Transverse colon (tissue), 4 donors: ENCODE measurements at regions not wholly inside any gene's neighbourhood (a gene's known extent, or its start where the extent isn't known, plus 50 kb on each side); places are given as distances from the start of the nearest gene placed in this dataset.

Experiments
- DNase-seq: peaks from one replicate; pipeline ENCODE4 v3.0.0-alpha.2; 2019
- H3K27ac ChIP-seq, 4 donors: fragments of 200-600 bp; sonication (generic); 2 replicates each; pipeline ENCODE4 v1.5.1; 2016 to 2018; ENCODE audit warnings: inconsistent platforms in 4 of 4
- H3K27me3 ChIP-seq: fragments of 200-600 bp; sonication (generic); 2 replicates; pipeline ENCODE4 v1.5.1; 2017; ENCODE audit warnings: inconsistent platforms
- H3K36me3 ChIP-seq, 4 donors: fragments of 200-600 bp; sonication (generic); 2 replicates each; pipeline ENCODE4 v1.5.1; 2017 to 2019; ENCODE audit warnings: inconsistent platforms in 4 of 4
- H3K4me1 ChIP-seq, 4 donors: fragments of 200-600 bp; sonication (generic); 2 replicates each; pipeline ENCODE4 v1.5.1; 2017 to 2020; ENCODE audit warnings: inconsistent platforms in 4 of 4
- H3K4me3 ChIP-seq, 4 donors: fragments of 200-600 bp; sonication (generic); 1 replicate in 1 of 4; 2 replicates in 3 of 4; pipeline versions ENCODE4 v1.5.1 to v1.6.1; 2017 to 2019; ENCODE audit warnings: inconsistent platforms in 4 of 4
- H3K9me3 ChIP-seq, 2 donors: fragments of 200-600 bp; sonication (generic); 2 replicates each; pipeline ENCODE4 v1.5.1; 2017 to 2019; ENCODE audit warnings: inconsistent platforms in 2 of 2
- EP300 ChIP-seq: sonication (generic); formaldehyde crosslinking; IDR thresholded peaks from one replicate; pipeline ENCODE4 v1.6.1; 2017; ENCODE audit warnings: antibody characterized with exemption, low read depth
- POLR2A ChIP-seq: fragments of 450-650 bp; IDR thresholded peaks from one replicate; pipeline ENCODE4 v1.6.1; 2016; ENCODE audit warnings: antibody characterized with exemption, mild to moderate bottlenecking, moderate library complexity
- POLR2AphosphoS5 ChIP-seq, 3 donors: sonication (generic); formaldehyde crosslinking; IDR thresholded peaks; one replicate each; pipeline ENCODE4 v1.6.1; 2016; ENCODE audit warnings: antibody characterized with exemption in 3 of 3
- WGBS, 2 donors: methylation state at CpG; one replicate each; pipeline ENCODE4 v1.1.5; 2018; ENCODE audit warnings: low coverage in 1 of 2; 5-methylcytosine and 5-hydroxymethylcytosine counted together
- in situ Hi-C, 4 donors: fragments of 200-750 bp; cut with MboI; loops; one replicate each; pipeline versions ENCODE4 v1.15.0 to v1.15.1; 2017; ENCODE audit warnings: low sequenced_read_pairs in 3 of 4, low pct_ligation_motif_present in 1 of 4, low pct_unique_long_range_greater_than_20kb in 1 of 4
- intact Hi-C: fragments of 100-400 bp; cut with DNase I; formaldehyde crosslinking; loops from one replicate; pipeline ENCODE4 v1.15.1; 2023; ENCODE audit warnings: low total_unique reads
- TF ChIP-seq, protein P1 (sequence below), 5 experiments: fragments of 200-600 bp in 3 of 5; fragments of 450-650 bp in 2 of 5; sonication (generic) in 3 of 5; IDR thresholded peaks; 1 replicate in 2 of 5; 2 replicates in 3 of 5; pipeline ENCODE4 v1.5.1; 2016 to 2017; ENCODE audit warnings: antibody characterized with exemption in 5 of 5, inconsistent platforms in 3 of 5, mild to moderate bottlenecking in 2 of 5, moderate library complexity in 1 of 5

DNA sequence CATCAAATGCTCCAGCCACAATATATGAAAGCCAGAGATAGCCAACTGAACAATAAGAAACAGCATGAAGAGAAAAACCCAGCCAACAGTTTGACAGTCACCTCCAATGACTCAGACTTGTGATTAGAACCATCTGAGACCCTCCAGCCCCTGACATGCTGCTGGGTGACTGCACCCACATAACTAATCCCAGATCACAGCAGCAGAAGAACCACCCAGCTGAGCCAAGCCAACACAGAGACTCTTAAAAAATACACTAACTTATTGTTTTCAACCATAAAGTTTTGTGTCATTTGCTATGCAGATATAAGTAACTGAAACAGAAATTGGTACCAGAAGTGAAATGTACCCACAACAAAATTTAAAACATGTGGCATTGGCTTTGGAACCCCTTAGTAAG is 314.3 kb upstream of the DYNLRB2 start:
- Histone ChIP-seq H3K4me1 (no peaks in the 10 kb centered on the region), H3K27ac (no peak overlapping the region), H3K4me3 (no peak overlapping the region), H3K27me3 (no peaks in the 10 kb centered on the region), H3K36me3 (no peaks in the 10 kb centered on the region), H3K9me3 (peaks cover 7 to 9% of the 10 kb centered on the region in 2 donors)
- no peak for DNase-seq
- in situ Hi-C loops, result no loop called here
- TF ChIP-seq EP300 (no peak), POLR2A (no peak), POLR2AphosphoS5 (IDR thresholded peaks at IDR 0.05) (no peak)
- TF ChIP-seq, protein P1, sequence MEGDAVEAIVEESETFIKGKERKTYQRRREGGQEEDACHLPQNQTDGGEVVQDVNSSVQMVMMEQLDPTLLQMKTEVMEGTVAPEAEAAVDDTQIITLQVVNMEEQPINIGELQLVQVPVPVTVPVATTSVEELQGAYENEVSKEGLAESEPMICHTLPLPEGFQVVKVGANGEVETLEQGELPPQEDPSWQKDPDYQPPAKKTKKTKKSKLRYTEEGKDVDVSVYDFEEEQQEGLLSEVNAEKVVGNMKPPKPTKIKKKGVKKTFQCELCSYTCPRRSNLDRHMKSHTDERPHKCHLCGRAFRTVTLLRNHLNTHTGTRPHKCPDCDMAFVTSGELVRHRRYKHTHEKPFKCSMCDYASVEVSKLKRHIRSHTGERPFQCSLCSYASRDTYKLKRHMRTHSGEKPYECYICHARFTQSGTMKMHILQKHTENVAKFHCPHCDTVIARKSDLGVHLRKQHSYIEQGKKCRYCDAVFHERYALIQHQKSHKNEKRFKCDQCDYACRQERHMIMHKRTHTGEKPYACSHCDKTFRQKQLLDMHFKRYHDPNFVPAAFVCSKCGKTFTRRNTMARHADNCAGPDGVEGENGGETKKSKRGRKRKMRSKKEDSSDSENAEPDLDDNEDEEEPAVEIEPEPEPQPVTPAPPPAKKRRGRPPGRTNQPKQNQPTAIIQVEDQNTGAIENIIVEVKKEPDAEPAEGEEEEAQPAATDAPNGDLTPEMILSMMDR (IDR thresholded peaks at IDR 0.05), result no peak
- intact Hi-C loops, result no loop called here

DNA sequence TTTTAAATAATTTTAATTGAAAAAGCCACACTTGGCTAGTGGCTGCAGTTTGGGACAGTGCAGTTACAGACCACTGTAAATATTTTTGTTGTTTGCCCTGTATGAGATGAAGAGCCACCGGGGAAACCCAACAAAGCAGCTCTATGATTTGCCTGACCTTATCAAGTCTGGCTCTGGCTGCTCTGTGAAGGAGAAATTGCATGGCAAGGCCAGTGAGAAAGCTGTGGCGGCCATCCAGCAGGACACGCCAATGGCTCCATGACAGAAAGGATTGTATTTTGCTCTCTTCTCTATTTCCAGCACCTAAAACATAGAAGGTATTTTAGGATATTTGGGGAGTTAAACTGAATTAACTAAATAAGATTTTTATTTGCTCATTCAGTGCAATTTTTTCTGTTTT is 330.0 kb upstream of the DYNLRB2 start:
- no peak for DNase-seq
- no peaks in the 10 kb centered on the region for H3K4me1 ChIP-seq
- in situ Hi-C loops, result no loop called here
- no peak overlapping the region for H3K4me3 ChIP-seq
- H3K9me3 ChIP-seq, result no peaks in the 10 kb centered on the region
- WGBS, 2 donors, result 82 to 100% methylated on average over 3 of the region's 3 CpGs
- H3K36me3 ChIP-seq, result no peaks in the 10 kb centered on the region
- intact Hi-C loops, result no loop called here
- TF ChIP-seq POLR2AphosphoS5 (IDR thresholded peaks at IDR 0.05) (no peak), EP300 (no peak), POLR2A (no peak)
- TF ChIP-seq, protein P1 (IDR thresholded peaks at IDR 0.05), result no peak
- H3K27me3 ChIP-seq, result no peaks in the 10 kb centered on the region
- no peak overlapping the region for H3K27ac ChIP-seq

- intact Hi-C loops (no loop called here), in situ Hi-C loops (no loop called here)
- H3K4me1 ChIP-seq, result no peaks in the 10 kb centered on the region
- H3K9me3 ChIP-seq, result no peaks in the 10 kb centered on the region
- no peak overlapping the region for H3K4me3 ChIP-seq
- no peaks in the 10 kb centered on the region for H3K27me3 ChIP-seq
- H3K27ac ChIP-seq, result no peak overlapping the region
- 63 to 77% methylated on average over 2 to 3 of the region's 3 CpGs for WGBS, 2 donors
- TF ChIP-seq EP300 (no peak), POLR2AphosphoS5 (IDR thresholded peaks at IDR 0.05) (no peak), POLR2A (no peak)
- TF ChIP-seq, protein P1 (IDR thresholded peaks at IDR 0.05), result no peak
- no peaks in the 10 kb centered on the region for H3K36me3 ChIP-seq
- no peak for DNase-seq
Observed at GRCh38 chr16:80208743-80209142, 332.1 kb upstream of the DYNLRB2 start.

- 42% methylated on average over 2 of the region's 2 CpGs; no CpG with 5 or more reads in 1 of the 2 donors for WGBS, 2 donors
- H3K27ac ChIP-seq, result no peak overlapping the region
- H3K9me3 ChIP-seq, result no peaks in the 10 kb centered on the region
- TF ChIP-seq, protein P1 (IDR thresholded peaks at IDR 0.05), result no peak
- no peak for TF ChIP-seq EP300
- no peak for TF ChIP-seq POLR2A
- no peak for TF ChIP-seq POLR2AphosphoS5 (IDR thresholded peaks at IDR 0.05)
- DNase-seq, result no peak
- H3K27me3 ChIP-seq, result no peaks in the 10 kb centered on the region
- no peaks in the 10 kb centered on the region for H3K36me3 ChIP-seq
- in situ Hi-C loops, result no loop called here
- no peaks in the 10 kb centered on the region for H3K4me1 ChIP-seq
- intact Hi-C loops, result no loop called here
- no peak overlapping the region for H3K4me3 ChIP-seq
Observed at GRCh38 chr16:80208015-80208414, 332.8 kb upstream of the DYNLRB2 start.
